GM20000 (cell line): ENCODE measurements at regions not wholly inside any gene's neighbourhood (a gene's known extent, or its start where the extent isn't known, plus 50 kb on each side); places are given as distances from the start of the nearest gene placed in this dataset.

Experiments
- DNase-seq: peaks from one replicate; pipeline ENCODE4 v3.0.0; 2012; ENCODE audit warnings: low spot score
- TF ChIP-seq, protein P1 (sequence below): IDR thresholded peaks from 2 replicates; pipeline ENCODE4 v1.5.1; 2012; ENCODE audit warnings: mild to moderate bottlenecking, control low read depth; ENCODE audit errors: extremely low read depth, missing control alignments

DNA sequence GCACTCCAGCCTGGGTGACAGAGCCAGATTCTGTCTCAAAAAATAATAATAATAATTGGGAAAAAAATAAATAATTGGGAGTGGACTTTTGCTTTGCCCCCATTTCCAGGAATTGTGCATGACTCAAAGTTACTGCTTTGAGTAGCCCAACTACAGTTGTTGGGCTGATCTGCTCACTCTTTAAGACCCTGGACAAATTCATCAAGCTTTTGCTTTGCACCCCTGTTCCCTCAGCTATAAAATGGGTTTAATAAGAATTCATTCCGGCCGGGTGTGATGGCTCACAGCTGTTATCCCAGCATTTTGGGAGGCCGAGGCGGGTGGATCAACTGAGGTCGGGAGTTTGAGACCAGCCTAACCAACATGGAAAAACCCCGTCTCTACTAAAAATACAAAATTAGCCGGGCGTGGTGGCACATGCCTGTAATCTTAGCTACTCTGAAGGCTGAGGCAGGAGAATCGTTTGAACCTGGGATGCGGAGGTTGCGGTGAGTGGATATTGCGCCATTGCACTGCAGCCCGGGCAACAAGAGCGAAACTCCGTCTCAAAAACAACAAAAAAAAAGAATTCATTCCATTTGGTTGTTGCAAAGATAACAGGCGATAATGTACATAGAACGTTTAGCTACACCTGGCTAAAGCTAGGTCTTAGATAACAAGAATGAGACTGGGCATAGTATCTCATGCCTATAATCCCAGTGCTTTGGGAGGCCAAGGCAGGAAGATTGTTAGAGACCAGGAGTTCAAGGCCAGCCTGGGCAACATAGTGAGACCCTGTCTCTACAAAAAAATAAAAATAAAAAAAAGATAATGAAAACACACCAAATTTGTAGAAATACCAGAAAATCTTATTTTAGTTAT, 87.9 kb upstream of the ZNF217 start:
- DNase-seq, result no peak
- TF ChIP-seq, protein P1, sequence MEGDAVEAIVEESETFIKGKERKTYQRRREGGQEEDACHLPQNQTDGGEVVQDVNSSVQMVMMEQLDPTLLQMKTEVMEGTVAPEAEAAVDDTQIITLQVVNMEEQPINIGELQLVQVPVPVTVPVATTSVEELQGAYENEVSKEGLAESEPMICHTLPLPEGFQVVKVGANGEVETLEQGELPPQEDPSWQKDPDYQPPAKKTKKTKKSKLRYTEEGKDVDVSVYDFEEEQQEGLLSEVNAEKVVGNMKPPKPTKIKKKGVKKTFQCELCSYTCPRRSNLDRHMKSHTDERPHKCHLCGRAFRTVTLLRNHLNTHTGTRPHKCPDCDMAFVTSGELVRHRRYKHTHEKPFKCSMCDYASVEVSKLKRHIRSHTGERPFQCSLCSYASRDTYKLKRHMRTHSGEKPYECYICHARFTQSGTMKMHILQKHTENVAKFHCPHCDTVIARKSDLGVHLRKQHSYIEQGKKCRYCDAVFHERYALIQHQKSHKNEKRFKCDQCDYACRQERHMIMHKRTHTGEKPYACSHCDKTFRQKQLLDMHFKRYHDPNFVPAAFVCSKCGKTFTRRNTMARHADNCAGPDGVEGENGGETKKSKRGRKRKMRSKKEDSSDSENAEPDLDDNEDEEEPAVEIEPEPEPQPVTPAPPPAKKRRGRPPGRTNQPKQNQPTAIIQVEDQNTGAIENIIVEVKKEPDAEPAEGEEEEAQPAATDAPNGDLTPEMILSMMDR, result no peak

DNA sequence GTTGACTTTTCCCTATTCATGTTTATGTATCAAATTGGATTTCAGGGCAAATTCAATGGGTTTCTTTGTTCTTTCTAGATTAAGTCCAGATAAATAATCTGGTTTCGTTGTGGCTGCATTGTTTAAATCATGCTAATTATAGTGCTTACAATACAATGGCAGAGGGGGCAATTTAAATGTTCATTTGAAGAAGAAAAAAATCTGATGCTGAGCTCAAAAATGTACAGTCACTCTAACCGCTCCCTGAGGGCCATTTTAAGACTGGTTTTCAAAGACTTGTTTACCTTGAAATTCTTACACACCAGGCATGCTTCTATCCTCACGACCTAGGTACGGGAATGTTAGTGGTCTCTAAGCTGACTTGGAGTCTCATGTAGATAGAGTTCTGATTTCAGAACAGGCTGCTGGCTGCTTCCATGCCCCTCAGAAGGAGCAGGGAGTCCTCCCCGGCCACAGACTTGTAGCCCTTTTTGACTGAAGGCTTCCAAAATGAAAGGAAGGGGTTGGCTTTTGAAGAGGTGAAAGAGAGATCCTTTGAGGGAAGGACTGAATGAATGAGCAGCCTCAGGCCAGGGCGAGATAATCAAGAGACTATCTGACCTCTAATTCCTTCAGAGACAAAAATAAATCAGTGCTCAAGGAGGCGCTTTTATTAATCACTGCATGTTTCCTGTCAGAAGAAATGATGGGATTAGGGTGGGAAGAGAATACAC, 86.1 kb upstream of the ZNF217 start:
- no peak for DNase-seq
- TF ChIP-seq, protein P1, result no peak

DNA sequence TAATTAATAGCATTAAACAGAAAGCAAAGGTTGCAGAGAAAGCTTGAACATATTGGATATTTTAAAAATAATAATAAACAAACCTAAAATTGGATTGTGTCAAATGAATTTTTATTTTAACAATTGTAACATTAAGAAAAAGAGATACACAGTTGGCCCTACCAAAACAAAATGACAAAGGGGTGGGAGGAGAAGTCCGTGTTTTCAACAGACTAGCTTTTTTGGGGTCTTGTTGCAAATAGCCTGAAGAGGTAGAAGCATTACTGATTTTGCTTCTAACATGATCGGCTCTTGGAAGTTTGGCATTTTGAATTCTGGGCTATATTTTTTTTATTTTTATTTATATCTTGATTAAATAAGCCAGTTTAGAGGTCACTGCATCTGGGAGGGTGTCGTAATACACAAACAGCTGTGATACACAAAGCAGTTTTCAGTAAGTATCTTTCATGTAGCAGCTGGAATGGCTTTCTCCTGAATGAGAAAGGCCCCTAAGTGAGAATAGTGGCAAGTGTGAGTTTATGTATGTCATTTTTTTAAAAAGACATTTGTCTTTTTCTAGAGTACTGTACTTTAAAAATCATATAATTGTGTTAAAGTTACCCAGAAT, 85.5 kb upstream of the ZNF217 start:
- TF ChIP-seq, protein P1, result no peak
- no peak for DNase-seq

DNA sequence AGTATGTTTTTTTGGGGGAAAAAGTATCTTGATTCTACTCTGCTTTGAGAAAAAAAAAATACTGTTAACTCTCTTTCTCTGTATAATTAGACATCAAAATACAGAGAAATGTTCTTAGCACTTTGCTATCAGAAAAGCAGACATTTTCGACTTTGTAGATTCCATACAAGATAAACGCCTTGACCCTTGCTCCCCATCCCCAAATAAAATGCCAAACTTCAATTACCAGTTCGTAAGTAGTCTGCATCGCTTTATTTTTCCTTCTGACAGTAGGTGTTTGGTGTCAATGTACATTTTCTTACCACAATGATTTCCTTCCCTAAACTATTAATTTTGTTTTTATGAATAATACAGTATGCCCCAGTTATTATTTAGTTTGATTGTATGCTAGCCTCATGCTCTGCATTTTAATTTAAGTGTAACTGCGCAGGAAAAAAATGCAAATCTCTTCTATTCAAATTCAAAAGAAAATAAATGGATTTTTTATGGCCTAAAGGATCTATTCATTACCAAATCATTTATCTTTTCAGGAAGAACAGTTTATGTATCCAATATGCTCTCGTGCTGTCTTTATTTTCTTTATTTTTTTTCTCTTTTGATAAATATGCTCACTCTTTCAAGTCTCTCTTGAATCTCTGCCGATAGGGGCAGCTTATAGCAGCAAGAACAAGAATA, 84.8 kb upstream of the ZNF217 start:
- no peak for DNase-seq
- TF ChIP-seq, protein P1, result no peak

DNA sequence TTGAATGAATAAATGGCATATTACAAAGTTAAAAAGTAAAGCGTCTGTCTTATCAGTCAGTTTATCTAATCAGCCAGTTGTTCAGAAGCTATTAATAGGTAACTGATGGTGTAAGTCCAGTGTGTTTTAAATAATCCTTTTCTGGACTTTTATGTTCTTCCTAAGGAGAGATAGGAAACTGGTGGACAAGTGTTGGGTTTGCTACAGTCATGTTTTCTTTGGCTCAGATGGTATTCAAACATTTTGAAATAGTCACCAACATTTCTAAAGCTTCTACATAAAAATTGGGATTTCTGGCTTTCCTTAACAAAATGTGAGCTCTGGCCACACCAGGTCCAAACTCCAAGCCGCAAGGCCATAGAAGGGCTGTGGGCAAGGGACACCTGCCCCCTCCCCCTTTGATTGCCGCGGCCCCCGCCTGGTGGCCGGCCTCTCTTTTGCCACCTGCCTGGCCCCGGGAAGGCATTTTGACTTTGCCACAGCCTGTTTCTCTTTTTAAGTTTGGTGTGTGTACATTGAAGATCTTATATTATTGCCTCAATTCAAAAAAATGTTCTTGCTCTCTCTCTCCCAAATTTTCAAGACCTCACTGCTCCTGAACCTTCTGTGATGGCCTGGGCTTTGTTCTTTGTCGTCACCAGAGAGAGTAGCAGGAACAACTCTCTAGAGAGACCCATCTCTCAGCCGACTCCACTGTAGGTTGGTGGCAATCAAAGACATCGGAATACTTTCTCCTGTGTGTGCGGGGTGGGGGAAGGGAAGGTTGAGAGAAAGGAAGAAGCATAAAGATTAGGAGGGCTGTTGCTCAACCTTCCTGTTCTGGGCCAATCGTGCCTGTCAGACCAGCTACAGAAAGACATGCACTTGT, 84.0 kb upstream of the ZNF217 start:
- TF ChIP-seq, protein P1, result no peak
- DNase-seq, result no peak

DNA sequence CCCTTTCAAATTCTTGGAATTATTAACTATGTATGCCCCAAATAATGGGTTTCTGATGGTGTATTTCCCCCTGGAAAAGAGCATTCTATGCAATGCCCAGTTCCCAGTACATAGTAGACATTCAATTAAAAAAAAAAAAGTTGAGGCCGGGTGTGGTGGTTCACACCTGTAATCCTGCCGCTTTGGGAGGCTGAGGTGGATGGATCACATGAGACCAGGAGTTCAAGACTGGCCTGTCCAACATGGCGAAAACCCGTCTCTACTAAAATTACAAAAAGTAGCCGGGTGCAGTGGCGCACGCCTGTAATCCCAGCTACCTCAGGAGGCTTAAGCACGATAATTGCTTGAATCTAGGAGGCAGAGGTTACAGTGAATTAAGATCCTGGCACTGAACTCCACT, 83.3 kb upstream of the ZNF217 start:
- no peak for DNase-seq
- TF ChIP-seq, protein P1, result no peak
